K562 (cell line): ENCODE measurements at regions not wholly inside any gene's neighbourhood (a gene's known extent, or its start where the extent isn't known, plus 50 kb on each side); places are given as distances from the start of the nearest gene placed in this dataset.

ENCODE experiments used
- RBM39 ChIP-seq: fragments of 200-400 bp; formaldehyde crosslinking; optimal IDR thresholded peaks from 2 replicates; pipeline ENCODE3; 2018; ENCODE audit warnings: low read depth, low read length
- TOE1 ChIP-seq, 2 experiments: fragments of 450-650 bp in 1 of 2; sonication (generic) in 1 of 2; formaldehyde crosslinking in 1 of 2; IDR thresholded peaks; 2 replicates each; pipeline versions ENCODE4 v1.7.1 to v1.8.0; 2016 to 2022; ENCODE audit warnings: borderline replicate concordance in 2 of 2, mild to moderate bottlenecking in 2 of 2, antibody characterized with exemption in 1 of 2, inconsistent platforms in 1 of 2, low read depth in 1 of 2, missing genetic modification reagents in 1 of 2, moderate library complexity in 1 of 2
- ZBTB11 ChIP-seq, 3 experiments: fragments of 200-800 bp in 1 of 3; fragments of 250-450 bp in 1 of 3; fragments of 450-650 bp in 1 of 3; sonication (Bioruptor Pico) in 1 of 3; sonication (Bioruptor generic) in 1 of 3; formaldehyde crosslinking in 1 of 3; IDR thresholded peaks; 2 replicates each; pipeline versions ENCODE4 v1.6.1 to v1.8.0; 2016 to 2022; ENCODE audit warnings: mild to moderate bottlenecking in 2 of 3, missing genetic modification characterization in 2 of 3, missing compliant biosample characterization in 1 of 3, moderate library complexity in 1 of 3
- ZNF146 ChIP-seq: IDR thresholded peaks from one replicate; pipeline ENCODE4 v1.6.1; 2018; ENCODE audit warnings: missing compliant biosample characterization; ENCODE audit not compliant: unreplicated experiment

GRCh38 chr15:87207990-87208580 lies 1048.5 kb downstream of the NTRK3 start:
- TF ChIP-seq ZBTB11 (CRISPR knock-in tag; IDR thresholded peaks at IDR 0.05), result no peak
- no peak for TF ChIP-seq TOE1 (IDR thresholded peaks at IDR 0.05; ENCODE audit: borderline replicate concordance)
- TF ChIP-seq TOE1 (CRISPR knock-in tag; IDR thresholded peaks at IDR 0.05; ENCODE audit: borderline replicate concordance, low read depth), result no peak
- no peak for TF ChIP-seq ZNF146 (CRISPR knock-in tag)
- no peak for TF ChIP-seq RBM39
